Mesenchymal stem cell (in vitro differentiated cells and primary cell): ENCODE measurements at regions not wholly inside any gene's neighbourhood (a gene's known extent, or its start where the extent isn't known, plus 50 kb on each side); places are given as distances from the start of the nearest gene placed in this dataset.
"Not testable (repeated sequence)": the region's sequence is repeated elsewhere in the genome, so short reads cannot be mapped to it uniquely, and the experiment has no call there.

Experiments used
- DNase-seq: peaks from one replicate; pipeline ENCODE4 v3.0.0-alpha.2; 2013
- H2AFZ ChIP-seq: one replicate; pipeline ENCODE4 v1.6.1; 2013; ENCODE audit warnings: low read depth, mild to moderate bottlenecking, control low read depth, inconsistent platforms, low read length, moderate library complexity
- H2AK5ac ChIP-seq: 2 replicates; pipeline ENCODE4 v1.6.1; 2013; ENCODE audit warnings: low read length, moderate library complexity, mild to moderate bottlenecking, inconsistent platforms; ENCODE audit not compliant: severe bottlenecking
- H2BK120ac ChIP-seq: one replicate; pipeline ENCODE4 v1.6.1; 2013; ENCODE audit warnings: low read depth, mild to moderate bottlenecking, inconsistent platforms, low read length, moderate library complexity
- H2BK12ac ChIP-seq, 2 experiments: one replicate each; pipeline ENCODE4 v1.6.1; 2013; ENCODE audit warnings: inconsistent platforms in 2 of 2, low read length in 2 of 2, mild to moderate bottlenecking in 2 of 2, moderate library complexity in 2 of 2, control low read depth in 1 of 2
- H2BK15ac ChIP-seq: one replicate; pipeline ENCODE4 v1.6.1; 2013; ENCODE audit warnings: mild to moderate bottlenecking, low read depth, inconsistent platforms; ENCODE audit not compliant: poor library complexity, severe bottlenecking
- H2BK5ac ChIP-seq: 2 replicates; pipeline ENCODE4 v1.6.1; 2013; ENCODE audit warnings: low read depth, mild to moderate bottlenecking, low read length, control low read depth, inconsistent platforms; ENCODE audit not compliant: poor library complexity, severe bottlenecking
- H3K14ac ChIP-seq, 2 experiments: one replicate each; pipeline ENCODE4 v1.6.1; 2013; ENCODE audit warnings: inconsistent platforms in 2 of 2, low read length in 2 of 2, control low read depth in 1 of 2, mild to moderate bottlenecking in 1 of 2, moderate library complexity in 1 of 2
- H3K18ac ChIP-seq, 2 experiments: one replicate each; pipeline ENCODE4 v1.6.1; 2013; ENCODE audit warnings: inconsistent platforms in 2 of 2, low read length in 2 of 2, control low read depth in 1 of 2, low read depth in 1 of 2, mild to moderate bottlenecking in 1 of 2
- H3K23ac ChIP-seq, 2 experiments: one replicate each; pipeline ENCODE4 v1.6.1; 2013; ENCODE audit warnings: inconsistent platforms in 2 of 2, low read length in 2 of 2, mild to moderate bottlenecking in 2 of 2, moderate library complexity in 2 of 2, control low read depth in 1 of 2
- H3K27ac ChIP-seq: 2 replicates; pipeline ENCODE4 v1.5.1; 2013; ENCODE audit warnings: mild to moderate bottlenecking, moderate library complexity, low read length, control low read depth, inconsistent platforms; ENCODE audit not compliant: poor library complexity, severe bottlenecking
- H3K27me3 ChIP-seq, 2 experiments: 2 replicates each; pipeline versions ENCODE4 v1.6.1 to v1.7.0; 2013; ENCODE audit warnings: low read length in 2 of 2, mild to moderate bottlenecking in 2 of 2, moderate library complexity in 2 of 2, control low read depth in 1 of 2, inconsistent platforms in 1 of 2; ENCODE audit not compliant: control insufficient read depth in 1 of 2, insufficient read depth in 1 of 2
- H3K36me3 ChIP-seq, 2 experiments: 2 replicates each; pipeline versions ENCODE4 v1.6.1 to v1.7.0; 2013; ENCODE audit warnings: low read length in 2 of 2, control low read depth in 1 of 2, inconsistent platforms in 1 of 2, low read depth in 1 of 2, mild to moderate bottlenecking in 1 of 2; ENCODE audit not compliant: insufficient read depth in 2 of 2, control insufficient read depth in 1 of 2
- H3K4ac ChIP-seq, 2 experiments: one replicate each; pipeline ENCODE4 v1.6.1; 2013; ENCODE audit warnings: inconsistent platforms in 2 of 2, low read length in 2 of 2, mild to moderate bottlenecking in 2 of 2, moderate library complexity in 2 of 2, control low read depth in 1 of 2, low read depth in 1 of 2
- H3K4me1 ChIP-seq: 2 replicates; pipeline ENCODE4 v1.6.1; 2013; ENCODE audit warnings: low read depth, low read length, control low read depth; ENCODE audit not compliant: control insufficient read depth, insufficient read depth
- H3K4me2 ChIP-seq: 2 replicates; pipeline ENCODE4 v1.6.1; 2013; ENCODE audit warnings: low read length, mild to moderate bottlenecking, inconsistent platforms; ENCODE audit not compliant: poor library complexity, severe bottlenecking
- H3K4me3 ChIP-seq, 2 experiments: 2 replicates each; pipeline versions ENCODE4 v1.5.1 to v1.7.0; 2013; ENCODE audit warnings: low read length in 2 of 2, mild to moderate bottlenecking in 2 of 2, control low read depth in 1 of 2, low read depth in 1 of 2; ENCODE audit not compliant: insufficient read depth in 1 of 2
- H3K79me1 ChIP-seq: replicated peaks from 2 replicates; pipeline ENCODE4 v1.6.1; 2013; ENCODE audit warnings: mild to moderate bottlenecking, control low read depth, low read length, inconsistent platforms; ENCODE audit not compliant: poor library complexity, severe bottlenecking
- H3K9ac ChIP-seq: 2 replicates; pipeline ENCODE4 v1.7.0; 2013; ENCODE audit warnings: mild to moderate bottlenecking, low read length, moderate library complexity
- H3K9me3 ChIP-seq: 2 replicates; pipeline ENCODE4 v1.7.0; 2013; ENCODE audit warnings: mild to moderate bottlenecking, low read length; ENCODE audit not compliant: control insufficient read depth
- H4K8ac ChIP-seq: one replicate; pipeline ENCODE4 v1.6.1; 2013; ENCODE audit warnings: inconsistent platforms, mild to moderate bottlenecking, low read length, moderate library complexity
- H4K91ac ChIP-seq: one replicate; pipeline ENCODE4 v1.6.1; 2013; ENCODE audit warnings: mild to moderate bottlenecking, low read length, inconsistent platforms
- WGBS: methylation state at CpG from one replicate; pipeline ENCODE4 v1.1.7; 2013; ENCODE audit warnings: mixed read lengths; 5-methylcytosine and 5-hydroxymethylcytosine counted together

- H2BK15ac ChIP-seq, result no peak overlapping the region
- H2BK12ac ChIP-seq, result no peak overlapping the region
- peaks cover 2% of the 10 kb centered on the region for H3K9me3 ChIP-seq
- H3K4me3 ChIP-seq, result no peak overlapping the region
- no peak overlapping the region for H3K18ac ChIP-seq
- no peak overlapping the region for H2BK120ac ChIP-seq
- no peaks in the 10 kb centered on the region for H3K4me1 ChIP-seq
- H4K8ac ChIP-seq, result no peak overlapping the region
- no peak overlapping the region for H4K91ac ChIP-seq
- 51% methylated on average over 2 of the region's 3 CpGs for WGBS
- no peak overlapping the region for H3K14ac ChIP-seq
- H3K27ac ChIP-seq, result no peak overlapping the region
- no peaks in the 10 kb centered on the region for H3K27me3 ChIP-seq
- H3K9ac ChIP-seq, result no peak overlapping the region
- no peak overlapping the region for H3K23ac ChIP-seq
- no peaks in the 10 kb centered on the region for H3K36me3 ChIP-seq
- H3K4me2 ChIP-seq, result no peak overlapping the region
- H3K79me1 ChIP-seq, result no peaks in the 10 kb centered on the region
- H2AK5ac ChIP-seq, result no peak overlapping the region
- H2BK5ac ChIP-seq, result no peak overlapping the region
- no peak overlapping the region for H3K4ac ChIP-seq
- no peak for DNase-seq
- no peak overlapping the region for H2AFZ ChIP-seq
Observed at GRCh38 chr13:97768134-97768533, 185.3 kb upstream of the IPO5 start.

GRCh38 chr13:97770231-97770630, 183.2 kb upstream of the IPO5 start:
- not testable (repeated sequence) for H3K14ac ChIP-seq, H4K8ac ChIP-seq, H2BK5ac ChIP-seq, H2AK5ac ChIP-seq, H3K27ac ChIP-seq, H2BK15ac ChIP-seq, H2AFZ ChIP-seq, H2BK120ac ChIP-seq, H3K4me3 ChIP-seq, H3K4ac ChIP-seq, DNase-seq, H2BK12ac ChIP-seq, H3K4me2 ChIP-seq, H3K18ac ChIP-seq, H3K9ac ChIP-seq, H4K91ac ChIP-seq, H3K36me3 ChIP-seq, H3K27me3 ChIP-seq, H3K79me1 ChIP-seq, H3K23ac ChIP-seq, H3K9me3 ChIP-seq, H3K4me1 ChIP-seq
- 84% methylated on average over 5 of the region's 5 CpGs for WGBS

GRCh38 chr13:97772466-97772865, 181.0 kb upstream of the IPO5 start:
- not testable (repeated sequence) for H2BK15ac ChIP-seq, H3K23ac ChIP-seq, H3K4me2 ChIP-seq, H3K27ac ChIP-seq, H4K8ac ChIP-seq, H3K4me3 ChIP-seq, H2AK5ac ChIP-seq, H3K18ac ChIP-seq, H2BK5ac ChIP-seq, H3K14ac ChIP-seq, H3K36me3 ChIP-seq, H2AFZ ChIP-seq, H2BK12ac ChIP-seq, DNase-seq, H4K91ac ChIP-seq, H3K27me3 ChIP-seq, H3K4me1 ChIP-seq, H3K4ac ChIP-seq, H3K9ac ChIP-seq, H3K9me3 ChIP-seq, H3K79me1 ChIP-seq, H2BK120ac ChIP-seq

GRCh38 chr13:97774391-97775100, 178.9 kb upstream of the IPO5 start:
- H3K27me3 ChIP-seq, H3K4me3 ChIP-seq, H4K91ac ChIP-seq, H3K4me2 ChIP-seq, H2AFZ ChIP-seq, H3K36me3 ChIP-seq, H2AK5ac ChIP-seq, H3K4ac ChIP-seq, H3K79me1 ChIP-seq, H3K4me1 ChIP-seq, H3K9ac ChIP-seq, H2BK15ac ChIP-seq, H2BK12ac ChIP-seq, H4K8ac ChIP-seq, H2BK120ac ChIP-seq, H3K23ac ChIP-seq, H3K9me3 ChIP-seq, H3K27ac ChIP-seq, DNase-seq, H3K18ac ChIP-seq, H3K14ac ChIP-seq, H2BK5ac ChIP-seq: not testable (repeated sequence)
- 82% methylated on average over 27 of the region's 34 CpGs for WGBS
